Stimulated activated CD4-positive, alpha-beta T cell treated with anti-CD3 and anti-CD28 coated beads, TNF-alpha, amount 100 ng/mL, for 1 hour (primary cell): ENCODE measurements at regions not wholly inside any gene's neighbourhood (a gene's known extent, or its start where the extent isn't known, plus 50 kb on each side); places are given as distances from the start of the nearest gene placed in this dataset.

Experiments
- DNase-seq, 3 donors: peaks; one replicate each; pipeline ENCODE4 v3.0.0-alpha.2; 2020; ENCODE audit warnings: low read depth in 3 of 3, low spot score in 1 of 3

DNA sequence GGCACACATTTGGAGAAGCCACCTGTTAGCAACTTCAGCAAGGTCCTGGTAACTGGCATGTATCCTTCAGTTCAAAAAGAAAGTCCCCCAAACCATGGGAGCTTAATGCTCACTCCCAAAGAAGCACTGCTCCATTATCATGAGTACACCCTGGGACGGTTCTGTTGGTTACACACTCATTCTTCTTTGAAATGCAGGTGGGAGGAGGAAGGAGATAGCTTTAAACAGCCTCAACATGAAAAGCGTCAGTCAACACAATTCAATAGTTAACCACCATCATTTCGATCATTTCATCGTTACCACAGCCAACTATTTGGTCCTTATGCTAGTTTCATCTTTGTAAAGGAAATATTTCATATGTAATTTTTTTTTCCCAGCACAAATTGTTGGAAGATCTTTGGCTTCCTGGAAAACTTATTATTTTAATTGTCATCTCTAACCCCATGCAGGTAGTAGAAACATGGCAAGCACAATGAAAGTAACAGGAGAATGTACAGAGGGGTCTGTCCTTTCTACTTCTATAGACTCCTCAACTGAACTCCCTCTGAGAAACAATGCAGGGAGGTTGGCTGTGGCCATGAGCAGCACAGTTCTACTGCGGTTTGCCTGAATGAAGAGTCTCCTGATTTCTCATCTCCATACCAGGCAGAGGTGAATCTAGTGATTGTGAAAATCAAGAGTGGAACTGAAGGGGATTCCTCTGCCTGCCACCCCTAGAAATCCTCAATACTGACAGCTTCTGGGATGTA is 196.4 kb upstream of the FOXN3 start:
- DNase-seq = no peak

DNA sequence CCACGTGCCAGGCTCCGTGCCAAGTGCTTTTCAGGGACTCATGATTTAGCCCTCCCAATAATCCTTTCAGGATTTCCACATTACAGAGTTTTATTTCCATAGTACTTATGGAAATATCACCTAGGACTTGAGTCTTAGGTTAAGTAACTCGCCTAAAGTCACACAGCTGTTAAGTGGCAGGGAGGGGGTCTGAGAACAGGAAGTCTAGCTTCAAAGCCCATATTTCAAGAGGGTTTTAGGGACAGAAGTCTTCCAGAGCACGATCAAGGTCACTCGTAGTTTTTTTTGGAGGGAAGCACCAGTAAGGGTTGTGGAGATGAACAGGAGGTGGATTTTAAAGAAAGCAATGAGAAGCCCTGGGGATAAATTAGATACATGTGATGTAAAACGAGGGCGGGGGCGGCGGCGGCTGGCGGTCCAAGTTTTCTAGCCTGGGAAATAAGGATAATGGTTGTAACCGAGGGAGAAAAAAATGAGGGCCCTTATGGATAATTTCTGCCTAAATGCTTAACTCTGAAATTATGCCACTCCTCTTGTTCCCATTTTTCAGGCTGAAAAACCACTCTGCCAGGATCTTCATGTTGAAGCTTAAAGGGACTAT is 192.6 kb upstream of the FOXN3 start:
- DNase-seq = no peak

DNA sequence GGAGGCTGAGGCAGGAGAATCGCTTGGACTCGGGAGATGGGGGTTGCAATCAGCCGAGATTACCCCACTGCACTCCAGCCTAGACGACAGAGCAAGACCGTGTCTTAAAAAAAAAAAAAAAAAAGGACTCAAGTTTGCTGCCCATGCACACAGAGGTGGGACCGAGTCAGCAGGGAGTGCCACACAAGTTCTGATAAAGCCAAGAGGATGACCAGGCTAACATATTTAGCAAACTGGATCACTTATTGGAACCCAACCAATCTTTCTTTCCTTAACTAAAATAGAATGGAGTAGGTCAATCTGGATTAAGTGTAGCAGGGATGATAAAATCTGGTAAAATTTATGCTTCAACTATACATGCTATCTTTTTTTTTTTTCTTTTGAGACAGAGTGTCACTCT is 190.4 kb upstream of the FOXN3 start:
- DNase-seq = no peak

DNA sequence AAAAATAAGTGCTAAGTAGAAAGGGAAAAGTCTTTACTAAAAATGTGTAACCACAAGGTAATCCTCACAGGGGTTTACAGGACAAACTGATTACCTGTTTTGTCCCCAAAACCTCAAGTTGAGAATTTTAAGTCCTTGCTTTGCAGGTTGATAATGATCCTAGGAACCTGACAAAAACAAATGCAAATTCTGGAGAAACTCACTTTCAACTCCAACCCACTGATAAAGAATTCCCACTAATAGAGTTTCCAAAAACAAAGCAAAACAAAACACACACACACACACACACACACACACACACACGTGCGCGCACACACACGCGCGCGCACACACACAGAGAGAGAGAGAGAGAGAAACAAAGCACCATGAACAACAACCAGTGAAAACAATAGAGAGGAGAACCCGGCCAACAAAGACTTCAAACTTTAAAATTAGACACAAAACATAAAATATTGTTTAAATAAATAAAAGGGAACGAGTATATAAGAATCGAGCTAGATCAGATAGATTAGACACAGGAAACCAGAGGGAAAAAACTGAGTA is 187.0 kb upstream of the FOXN3 start:
- no peak for DNase-seq

DNA sequence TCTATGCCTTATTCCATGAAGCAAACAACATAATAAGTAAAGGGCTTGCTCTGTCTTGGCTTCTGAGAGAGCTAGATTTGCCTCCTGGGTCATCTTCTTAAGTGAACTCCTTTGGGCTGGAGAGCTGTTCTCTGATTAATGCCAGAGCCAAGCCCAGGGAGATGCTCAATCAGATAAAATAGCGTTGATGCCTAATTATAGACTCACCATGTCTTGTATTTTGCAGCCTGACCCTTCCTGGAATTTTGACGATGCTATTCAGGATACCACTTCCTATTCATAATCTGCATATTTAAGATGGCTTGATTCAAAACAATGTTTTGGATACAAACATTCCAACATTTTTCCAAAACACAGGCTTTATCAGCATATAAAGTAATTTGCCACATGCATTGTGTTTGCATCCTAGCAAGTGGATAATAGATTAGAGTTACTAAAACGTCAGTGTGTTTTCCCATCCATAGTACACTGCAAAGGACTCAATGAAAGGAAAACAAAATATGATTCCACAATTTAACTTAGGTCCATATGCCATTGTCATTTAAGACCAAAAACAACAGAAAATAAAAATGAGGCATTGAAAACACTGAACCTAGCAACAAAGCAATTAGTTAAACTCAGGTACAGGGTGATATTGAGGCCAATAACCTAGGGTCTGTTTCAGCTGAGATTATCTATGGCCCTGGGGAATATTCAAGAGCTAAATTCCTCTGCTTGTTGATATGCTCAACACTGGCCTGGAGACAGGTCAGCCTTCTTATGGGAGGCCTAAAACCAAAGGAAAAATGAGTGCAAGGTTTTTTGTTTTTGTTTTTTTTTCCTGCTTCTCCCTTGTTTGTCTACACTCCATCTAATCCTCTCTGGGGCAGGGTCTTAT is 184.2 kb upstream of the FOXN3 start:
- DNase-seq = no peak

DNA sequence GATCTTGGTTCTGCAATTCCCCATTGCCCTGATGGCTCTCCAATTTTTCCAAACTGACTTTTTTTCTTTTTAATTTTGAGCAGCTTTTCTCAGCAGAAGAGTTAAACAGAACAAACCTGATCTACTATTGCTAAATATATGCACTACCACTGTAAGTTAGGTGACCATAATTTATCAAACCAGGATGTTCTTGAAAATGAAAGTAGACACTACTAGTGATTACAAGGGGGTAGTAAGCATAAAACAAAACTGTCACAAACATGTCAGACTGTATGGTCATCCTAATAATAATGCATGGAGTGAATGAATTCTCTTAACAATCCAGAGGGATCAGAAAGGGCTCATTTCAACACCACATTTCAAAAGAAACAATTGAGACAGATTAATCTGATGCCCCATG is 183.0 kb upstream of the FOXN3 start:
- DNase-seq = no peak

DNA sequence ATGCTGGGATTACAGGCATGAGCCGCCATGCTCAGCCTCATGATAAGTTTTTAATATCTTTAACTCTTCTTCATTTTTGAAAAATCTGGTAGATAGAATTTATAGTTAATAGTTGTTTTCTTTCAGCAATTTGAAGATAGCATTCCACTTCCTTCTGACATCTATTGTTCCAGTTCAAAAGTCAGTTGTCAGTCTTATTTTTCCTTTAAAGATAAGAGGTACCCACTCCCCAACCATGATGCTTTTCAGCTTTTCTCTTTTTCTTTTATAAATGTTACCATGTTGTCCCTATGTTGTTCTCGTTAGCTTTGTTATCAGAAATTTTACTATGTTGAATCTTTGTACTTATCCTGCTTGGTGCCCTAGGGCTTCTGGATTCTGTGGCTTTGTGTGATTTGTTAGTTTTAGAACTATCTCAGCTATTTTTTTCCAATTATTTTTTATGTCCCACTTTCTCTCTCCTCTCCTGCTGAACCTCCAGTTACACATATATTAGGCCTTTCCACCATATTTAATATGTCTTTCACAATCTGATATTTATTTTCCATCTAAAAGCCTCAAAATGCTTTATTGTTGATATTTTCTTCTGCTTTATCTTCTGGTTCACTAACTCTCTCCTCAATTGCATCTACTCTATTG is 181.6 kb upstream of the FOXN3 start:
- DNase-seq = no peak

DNA sequence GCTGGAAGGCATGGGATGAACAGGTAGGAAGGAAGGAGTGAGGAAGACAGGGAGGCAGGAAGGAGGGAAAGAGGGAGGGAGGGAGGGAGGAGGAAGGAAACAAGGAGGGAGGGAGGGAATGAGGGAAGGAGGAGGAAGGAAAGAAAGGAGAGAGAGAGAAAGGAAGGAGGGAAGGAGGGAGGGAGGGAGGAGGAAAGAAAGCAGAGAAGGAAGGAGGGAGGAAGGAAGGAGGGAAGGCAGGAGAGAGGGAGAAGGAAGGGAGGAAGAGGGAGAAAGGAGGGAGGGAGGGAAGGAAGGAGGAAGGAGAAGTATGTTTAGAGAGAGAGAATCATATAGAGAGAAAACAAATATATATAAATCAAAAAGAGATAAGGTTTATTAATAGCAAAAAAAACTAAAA is 175.9 kb upstream of the FOXN3 start:
- DNase-seq = no peak

DNA sequence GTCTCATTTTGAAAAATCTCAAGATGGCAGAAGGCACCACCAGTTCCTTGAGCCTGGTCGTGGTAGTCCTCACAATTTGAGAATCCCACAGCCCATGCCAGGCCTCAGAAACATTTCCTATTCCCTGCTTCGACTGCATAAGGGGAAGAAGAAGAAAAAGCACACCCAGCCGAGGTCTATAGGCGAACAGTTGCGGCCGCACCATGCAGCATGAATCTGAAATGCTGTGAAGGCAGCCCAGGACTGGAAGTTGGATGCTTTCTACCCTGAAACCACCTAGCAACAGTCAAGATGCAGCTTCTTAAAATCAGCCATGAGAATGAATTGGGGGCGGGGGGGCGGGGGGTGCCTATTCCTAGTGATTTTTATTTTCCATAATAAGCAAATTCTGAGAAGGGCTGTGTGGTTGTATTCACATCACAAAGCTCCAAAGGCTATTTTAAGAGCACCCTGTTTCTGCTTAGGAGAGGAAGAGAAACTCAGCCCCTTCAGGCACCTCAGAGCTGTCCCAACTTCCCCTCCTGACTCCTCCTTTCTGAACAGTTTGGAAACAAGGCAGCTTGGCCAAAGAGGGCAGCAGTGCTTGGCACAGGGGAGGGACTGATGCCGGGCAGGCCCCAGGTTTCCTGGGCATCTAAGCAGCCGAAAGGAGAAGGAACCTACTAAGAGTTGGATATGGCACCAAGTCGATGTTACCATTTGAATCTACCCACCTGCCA is 172.5 kb upstream of the FOXN3 start:
- DNase-seq = no peak

DNA sequence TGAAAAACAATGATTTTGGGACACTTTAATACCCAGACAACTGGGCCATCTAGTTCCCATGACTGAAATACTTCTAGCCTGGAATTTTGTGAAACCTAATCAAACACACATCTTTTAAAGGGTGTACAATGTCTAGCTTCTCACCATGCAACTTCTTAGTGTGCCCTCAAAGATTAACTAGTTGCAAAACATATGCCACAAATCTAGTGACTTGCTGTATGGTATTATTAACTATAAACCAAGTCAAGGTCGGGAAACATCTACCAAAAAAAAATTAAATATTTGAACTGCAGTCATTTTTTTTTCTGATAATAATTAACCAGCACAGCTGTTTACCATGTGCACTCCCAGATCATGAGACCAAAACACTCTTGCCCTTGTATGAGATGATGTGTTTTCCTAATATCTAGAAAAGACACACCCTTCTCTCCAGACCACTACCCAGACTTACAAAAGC is 171.8 kb upstream of the FOXN3 start:
- no peak for DNase-seq

DNA sequence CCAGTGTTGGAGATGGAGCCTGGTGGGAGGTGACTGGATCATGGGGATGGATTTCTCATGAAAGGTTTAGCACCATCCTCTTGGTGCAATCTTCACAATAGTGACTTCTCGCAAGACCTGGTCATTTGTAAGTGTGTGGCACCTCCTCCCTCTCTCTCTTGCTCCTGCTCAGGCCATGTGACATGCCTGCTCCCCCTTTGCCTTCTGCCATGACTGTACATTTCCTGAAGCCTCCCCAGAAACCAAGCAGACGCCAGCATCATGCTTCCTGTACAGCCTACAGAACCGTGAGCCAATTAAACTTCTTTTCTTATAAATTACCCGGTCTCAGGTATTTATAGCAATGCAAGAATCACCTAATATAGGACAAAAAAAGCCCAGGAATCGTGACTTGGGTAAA is 171.0 kb upstream of the FOXN3 start:
- no peak for DNase-seq

DNA sequence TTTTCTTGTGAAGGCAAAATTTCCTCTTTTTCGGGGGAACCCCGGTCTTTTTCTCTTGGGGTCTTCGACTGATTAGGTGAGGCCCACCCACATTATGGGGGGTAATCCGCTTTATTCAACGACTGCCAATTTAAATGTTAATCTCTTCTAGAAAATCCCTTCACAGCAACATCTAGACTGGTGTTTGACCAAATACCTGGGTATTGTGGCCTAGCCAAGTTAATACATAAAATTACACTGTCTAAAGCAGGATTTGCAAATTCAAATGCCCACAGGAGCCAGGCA is 170.0 kb upstream of the FOXN3 start:
- no peak for DNase-seq

DNA sequence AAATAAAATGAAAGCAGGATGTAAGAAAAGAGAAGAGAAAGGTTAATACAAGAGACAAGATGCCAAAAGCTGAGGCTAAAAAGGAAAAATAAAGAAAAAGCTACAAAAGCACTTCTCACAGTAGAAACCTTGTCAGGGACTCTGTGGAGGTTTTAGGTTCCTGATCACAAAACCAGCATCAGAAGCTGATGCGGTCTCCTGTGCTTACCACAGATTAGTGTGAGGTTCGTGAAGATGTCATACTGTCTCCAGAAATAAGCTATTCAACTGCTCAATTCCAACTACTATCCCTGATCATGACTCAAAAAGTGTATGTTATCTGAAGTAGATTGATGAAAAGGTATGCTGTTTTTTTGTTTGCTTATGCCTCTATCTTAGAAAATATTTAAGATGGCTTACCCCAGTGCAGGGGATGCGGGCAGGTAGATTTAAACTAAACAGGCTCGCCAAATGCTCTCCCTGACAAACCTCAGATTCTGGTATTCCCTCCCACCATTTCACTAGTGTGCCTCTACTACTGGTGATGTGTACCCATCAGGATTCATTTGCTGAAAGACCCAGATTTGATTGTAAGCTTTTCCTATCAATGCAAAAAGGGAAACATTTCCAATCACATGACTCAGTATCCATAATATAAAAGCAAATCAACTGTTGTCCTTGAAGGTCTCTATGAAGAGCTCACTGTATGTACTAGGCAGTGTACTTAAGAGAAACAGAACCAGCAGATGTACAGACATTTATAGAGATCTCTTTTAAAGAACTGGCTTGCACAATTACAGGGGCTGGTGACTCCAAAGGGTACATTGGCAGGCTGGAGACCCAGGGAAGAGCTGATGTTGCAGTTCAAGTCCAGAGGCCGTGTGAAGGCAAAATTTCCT is 169.5 kb upstream of the FOXN3 start:
- no peak for DNase-seq

DNA sequence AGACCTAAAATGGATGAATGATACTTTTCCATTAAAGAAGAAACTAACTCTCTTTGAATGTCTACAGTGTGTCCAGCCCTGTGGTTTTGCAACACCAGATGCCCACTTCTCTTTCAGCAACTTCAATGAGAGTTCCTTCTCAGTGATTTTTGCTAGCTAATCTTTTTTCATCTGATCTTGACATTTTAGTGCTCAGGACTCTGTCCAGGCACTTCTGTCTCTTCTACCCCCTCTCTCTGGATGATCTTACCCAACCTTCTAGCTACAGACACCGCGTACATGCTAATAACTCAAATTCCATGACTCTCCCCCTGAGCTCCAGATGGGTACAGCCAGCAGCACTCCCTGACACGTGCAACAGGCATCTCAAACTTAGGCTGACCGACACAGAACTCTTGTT is 161.1 kb upstream of the FOXN3 start:
- DNase-seq = no peak

DNA sequence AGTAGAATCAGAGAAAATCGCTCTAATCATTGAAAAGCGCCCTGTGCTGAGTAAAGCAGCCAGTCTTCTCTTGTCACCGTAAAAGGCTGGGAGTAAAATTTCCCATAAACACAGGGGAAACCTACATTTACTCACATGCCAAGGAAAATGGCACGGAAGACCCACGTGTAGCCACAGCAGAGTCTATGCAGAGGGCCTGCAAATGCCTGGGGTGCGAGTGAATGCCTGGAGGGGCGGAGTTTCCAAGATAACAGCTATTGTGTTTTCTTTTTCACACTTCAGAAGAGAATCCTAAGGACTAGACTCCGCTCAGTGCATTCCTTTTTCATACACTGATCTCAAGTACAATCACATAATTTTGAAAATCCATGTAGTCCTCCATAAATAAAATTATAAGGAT is 159.9 kb upstream of the FOXN3 start:
- DNase-seq = no peak

DNA sequence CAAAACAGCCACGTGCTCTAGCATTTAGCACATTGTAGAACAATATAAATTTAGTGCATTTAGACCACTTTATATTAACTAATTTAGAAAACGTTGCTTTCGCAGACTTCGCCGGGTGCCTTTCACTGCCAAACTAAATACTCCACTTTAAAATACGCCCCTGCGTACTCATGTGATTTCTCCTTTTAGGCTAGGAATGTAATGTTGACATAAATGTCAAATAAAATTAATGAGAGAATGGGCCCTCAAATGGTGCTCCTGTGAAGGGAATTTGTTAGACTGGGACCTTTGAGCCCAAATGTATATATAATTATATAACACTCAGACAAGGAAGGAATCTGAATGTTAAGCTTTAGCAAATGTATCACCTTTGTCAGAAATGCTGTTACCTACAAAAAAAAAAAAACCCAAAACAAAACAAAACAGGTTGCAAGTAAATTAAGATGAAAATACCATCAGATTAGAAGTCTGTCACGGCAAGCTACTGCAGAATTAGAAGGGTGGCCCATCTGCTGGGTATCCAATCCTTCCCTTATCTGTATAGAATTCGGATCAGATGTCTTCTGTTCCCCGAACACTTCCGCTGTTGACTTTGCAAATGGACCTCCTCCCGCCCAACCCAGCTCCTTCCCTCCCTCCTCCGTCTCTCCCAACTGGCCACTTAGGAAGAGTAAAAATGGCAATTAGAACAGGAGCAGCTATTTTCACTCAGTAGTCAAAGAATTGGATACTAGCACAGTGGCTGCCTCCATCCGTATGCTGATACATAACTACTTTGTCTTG is 159.3 kb upstream of the FOXN3 start:
- no peak for DNase-seq

DNA sequence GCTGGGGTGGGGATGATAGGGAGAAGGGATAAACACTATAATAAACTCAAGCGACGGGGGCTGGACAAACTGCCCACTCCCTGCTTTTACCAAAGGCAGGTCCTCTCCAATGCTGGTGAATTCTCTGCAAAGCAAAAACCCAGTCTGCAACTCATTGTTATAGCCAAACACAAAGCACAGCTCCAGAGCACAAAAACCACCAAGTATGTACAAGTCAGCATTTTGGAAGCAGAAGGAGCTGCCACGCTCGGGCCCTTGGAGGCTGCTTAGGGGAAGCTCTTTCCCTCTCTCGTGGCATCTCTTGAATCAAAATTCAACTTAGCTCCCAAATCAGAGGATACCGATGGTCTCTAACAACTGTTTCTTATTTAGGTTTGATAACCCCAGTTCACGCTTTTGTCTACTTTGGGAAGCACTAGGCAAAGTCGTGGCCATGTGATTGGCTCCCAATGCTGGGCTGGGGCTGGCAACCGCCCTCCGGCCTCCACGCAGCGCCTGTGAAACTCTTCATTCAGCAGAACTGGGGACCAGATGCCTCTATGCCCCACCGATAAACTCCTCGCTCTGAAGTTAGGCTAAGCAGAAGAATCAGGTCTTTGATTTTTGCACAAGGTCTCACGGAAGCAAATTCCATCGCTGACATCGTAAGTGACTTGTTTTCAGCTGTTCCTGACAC is 158.5 kb upstream of the FOXN3 start:
- DNase-seq = no peak

DNA sequence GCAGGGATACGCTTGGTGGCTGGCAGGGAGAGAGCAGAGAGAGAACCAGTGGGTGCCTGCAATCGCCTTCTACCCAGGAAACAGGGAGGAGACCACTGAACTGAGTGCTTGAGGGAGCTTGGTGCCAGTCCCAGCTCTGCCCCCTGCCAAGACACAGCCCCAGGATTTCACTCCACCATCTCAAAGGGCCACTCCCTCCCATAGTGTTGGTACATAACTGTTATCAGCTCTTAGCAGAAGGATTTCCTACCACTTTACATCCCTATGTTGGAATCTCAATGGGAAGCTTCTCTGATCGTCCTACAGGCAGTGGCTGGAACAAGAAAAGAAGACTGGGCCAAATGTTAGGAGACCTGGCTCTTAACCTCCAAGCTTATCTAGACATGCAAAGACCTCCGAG is 157.4 kb upstream of the FOXN3 start:
- no peak for DNase-seq

DNA sequence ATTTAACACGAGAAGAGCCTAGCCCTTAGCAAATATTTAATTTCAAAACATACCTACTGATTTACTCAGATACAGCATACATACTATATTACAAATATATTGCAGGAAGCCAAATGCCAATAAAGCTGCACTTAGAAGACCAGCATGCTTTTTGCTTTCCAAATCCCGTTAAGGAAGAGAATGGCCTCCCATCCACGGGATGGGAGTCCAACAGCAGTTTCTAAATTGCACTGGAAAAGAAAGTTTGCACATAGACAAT is 156.3 kb upstream of the FOXN3 start:
- DNase-seq = no peak
